Osteocyte (in vitro differentiated cells): ENCODE measurements at regions not wholly inside any gene's neighbourhood (a gene's known extent, or its start where the extent isn't known, plus 50 kb on each side); places are given as distances from the start of the nearest gene placed in this dataset.

ENCODE experiments used
- DNase-seq: peaks from one replicate; pipeline ENCODE4 v3.0.0; 2021; ENCODE audit warnings: mixed read lengths; ENCODE audit not compliant: unreplicated experiment; ENCODE audit errors: extremely low spot score
- H3K27ac Mint-ChIP-seq: one replicate; pipeline ENCODE4 v1.8.0; 2021; ENCODE audit warnings: mild to moderate bottlenecking, mixed read lengths; ENCODE audit not compliant: unreplicated experiment
- H3K27me3 Mint-ChIP-seq: one replicate; pipeline ENCODE4 v1.8.0; 2021; ENCODE audit warnings: mixed read lengths; ENCODE audit not compliant: unreplicated experiment
- H3K36me3 Mint-ChIP-seq: one replicate; pipeline ENCODE4 v1.8.0; 2021; ENCODE audit warnings: mixed read lengths; ENCODE audit not compliant: unreplicated experiment
- H3K4me1 Mint-ChIP-seq: one replicate; pipeline ENCODE4 v1.8.0; 2021; ENCODE audit warnings: mixed read lengths; ENCODE audit not compliant: unreplicated experiment
- H3K4me3 Mint-ChIP-seq: one replicate; pipeline ENCODE4 v1.8.0; 2021; ENCODE audit warnings: mild to moderate bottlenecking, moderate library complexity, mixed read lengths; ENCODE audit not compliant: unreplicated experiment
- H3K9me3 Mint-ChIP-seq: one replicate; pipeline ENCODE4 v1.8.0; 2021; ENCODE audit warnings: mixed read lengths; ENCODE audit not compliant: unreplicated experiment
- CTCF ChIP-seq: fragments of 200-600 bp; sonication (generic); IDR thresholded peaks from 2 replicates; pipeline ENCODE4 v1.5.0; 2021; ENCODE audit warnings: antibody characterized with exemption, mild to moderate bottlenecking, moderate library complexity

- Mint-ChIP-seq H3K9me3 (peaks cover 8% of the 10 kb centered on the region), H3K36me3 (no peaks in the 10 kb centered on the region), H3K4me1 (no peaks in the 10 kb centered on the region), H3K27me3 (no peaks in the 10 kb centered on the region), H3K4me3 (no peak overlapping the region), H3K27ac (no peak overlapping the region)
- no peak for TF ChIP-seq CTCF
- DNase-seq: no peak
These were observed 152.2 kb upstream of the PRR20A start for GRCh38 chr13:56988543-56988942.

GRCh38 chr13:57003682-57004081, 137.0 kb upstream of the PRR20A start:
- no peak for DNase-seq
- Mint-ChIP-seq H3K36me3 (no peaks in the 10 kb centered on the region), H3K27ac (no peak overlapping the region), H3K27me3 (no peaks in the 10 kb centered on the region), H3K9me3 (peaks cover 5% of the 10 kb centered on the region), H3K4me3 (no peak overlapping the region), H3K4me1 (no peaks in the 10 kb centered on the region)
- TF ChIP-seq CTCF: no peak

- no peak for DNase-seq
- no peak overlapping the region for H3K4me3 Mint-ChIP-seq
- H3K27me3 Mint-ChIP-seq: no peaks in the 10 kb centered on the region
These were observed 123.4 kb upstream of the PRR20A start for GRCh38 chr13:57017357-57017756.

GRCh38 chr13:57018915-57019314, 121.8 kb upstream of the PRR20A start:
- TF ChIP-seq CTCF: no peak
- H3K27me3 Mint-ChIP-seq: no peaks in the 10 kb centered on the region
- peaks cover 21% of the 10 kb centered on the region for H3K9me3 Mint-ChIP-seq
- H3K36me3 Mint-ChIP-seq: no peaks in the 10 kb centered on the region
- no peaks in the 10 kb centered on the region for H3K4me1 Mint-ChIP-seq
- no peak overlapping the region for H3K27ac Mint-ChIP-seq
- no peak for DNase-seq
- H3K4me3 Mint-ChIP-seq: no peak overlapping the region

More at GRCh38 chr13:57017357-57017756, 123.4 kb upstream of the PRR20A start:
- Mint-ChIP-seq H3K9me3 (peaks cover 13% of the 10 kb centered on the region), H3K4me1 (no peaks in the 10 kb centered on the region), H3K36me3 (no peaks in the 10 kb centered on the region), H3K27ac (no peak overlapping the region)
- TF ChIP-seq CTCF: no peak

- Mint-ChIP-seq H3K4me3 (no peak overlapping the region), H3K27ac (no peak overlapping the region), H3K36me3 (no peaks in the 10 kb centered on the region), H3K9me3 (peaks cover 20% of the 10 kb centered on the region), H3K27me3 (no peaks in the 10 kb centered on the region), H3K4me1 (no peaks in the 10 kb centered on the region)
- DNase-seq: no peak
- TF ChIP-seq CTCF: no peak
These were observed 110.0 kb upstream of the PRR20A start for GRCh38 chr13:57030671-57031070.
